IPS DF 6.9 (cell line): ENCODE measurements at regions not wholly inside any gene's neighbourhood (a gene's known extent, or its start where the extent isn't known, plus 50 kb on each side); places are given as distances from the start of the nearest gene placed in this dataset.
"Not testable (repeated sequence)": the region's sequence is repeated elsewhere in the genome, so short reads cannot be mapped to it uniquely, and the experiment has no call there.

Experiments used
- DNase-seq: peaks from one replicate; pipeline ENCODE4 v3.0.0-alpha.2; 2013; ENCODE audit warnings: low read depth, low spot score
- H3K27ac ChIP-seq: one replicate; pipeline ENCODE4 v1.5.1; 2013; ENCODE audit warnings: low read length, control low read depth
- H3K27me3 ChIP-seq: 2 replicates; pipeline ENCODE4 v1.6.1; 2013; ENCODE audit warnings: mild to moderate bottlenecking, low read length; ENCODE audit not compliant: control insufficient read depth, insufficient read depth
- H3K36me3 ChIP-seq: 2 replicates; pipeline ENCODE4 v1.6.1; 2013; ENCODE audit warnings: low read length; ENCODE audit not compliant: control insufficient read depth, insufficient read depth
- H3K4me1 ChIP-seq: 2 replicates; pipeline ENCODE4 v1.6.1; 2013; ENCODE audit warnings: low read length; ENCODE audit not compliant: control insufficient read depth, insufficient read depth
- H3K4me3 ChIP-seq: 2 replicates; pipeline ENCODE4 v1.5.1; 2013; ENCODE audit warnings: mild to moderate bottlenecking, low read length
- H3K9me3 ChIP-seq: 2 replicates; pipeline ENCODE4 v1.6.1; 2013; ENCODE audit warnings: low read length, inconsistent platforms; ENCODE audit not compliant: control insufficient read depth, insufficient read depth
- WGBS: extraction: QIAGEN DNeasy Blood & Tissue Kit; methylation state at CpG from one replicate; pipeline ENCODE4 v1.1.7; 2013; ENCODE audit warnings: mixed read lengths, missing lambda C conversion rate; ENCODE audit not compliant: insufficient read length, insufficient coverage; 5-methylcytosine and 5-hydroxymethylcytosine counted together

- H3K27ac ChIP-seq, result no peak overlapping the region
- H3K4me3 ChIP-seq, result no peak overlapping the region
- H3K27me3 ChIP-seq, result no peaks in the 10 kb centered on the region
- H3K9me3 ChIP-seq, result no peaks in the 10 kb centered on the region
- H3K36me3 ChIP-seq, result no peaks in the 10 kb centered on the region
- DNase-seq, result no peak
- WGBS, result no CpG with 5 or more reads among the region's 5 CpGs
- 0 out of 2 replicates have a peak, but pooled peaks cover 1% of the 10 kb centered on the region for H3K4me1 ChIP-seq
These were observed 218.3 kb upstream of the ZC4H2 start for GRCh38 chrX:65194547-65194946.

GRCh38 chrX:65163325-65163724, 187.1 kb upstream of the ZC4H2 start:
- not testable (repeated sequence) for H3K9me3 ChIP-seq, H3K4me1 ChIP-seq, DNase-seq, H3K27me3 ChIP-seq, H3K27ac ChIP-seq, H3K4me3 ChIP-seq, H3K36me3 ChIP-seq
- no CpG with 5 or more reads among the region's 10 CpGs for WGBS

- no peak overlapping the region for H3K27ac ChIP-seq
- DNase-seq, result no peak
- H3K27me3 ChIP-seq, result no peaks in the 10 kb centered on the region
These were observed 172.0 kb upstream of the ZC4H2 start for GRCh38 chrX:65148232-65148631.

DNA sequence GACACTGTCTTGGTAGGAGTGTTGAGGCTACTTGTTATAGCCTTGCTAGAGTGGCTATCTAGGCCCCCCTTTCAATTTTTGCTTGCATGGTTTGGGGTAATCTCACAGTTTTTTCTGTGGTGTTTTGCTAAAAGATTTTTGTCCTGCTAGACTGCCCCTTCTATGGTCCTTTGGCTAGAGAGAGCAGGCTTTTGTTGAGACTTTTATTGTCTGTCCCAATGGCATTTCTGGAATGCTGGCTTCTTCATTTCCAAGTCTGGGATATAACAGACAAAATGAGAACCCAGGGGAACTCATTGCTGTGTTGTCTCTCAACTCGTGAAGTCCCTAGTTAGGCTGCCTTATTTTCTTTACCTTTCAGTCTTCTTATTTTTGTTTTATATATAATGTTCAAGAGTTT, 160.2 kb upstream of the ZC4H2 start:
- Histone ChIP-seq H3K4me3 (no peak overlapping the region), H3K27ac (no peak overlapping the region), H3K4me1 (no peaks in the 10 kb centered on the region), H3K36me3 (no peaks in the 10 kb centered on the region), H3K9me3 (no peaks in the 10 kb centered on the region), H3K27me3 (no peaks in the 10 kb centered on the region)
- no CpG with 5 or more reads among the region's 1 CpG for WGBS
- no peak for DNase-seq

More at GRCh38 chrX:65148232-65148631, 172.0 kb upstream of the ZC4H2 start:
- Histone ChIP-seq H3K9me3 (no peaks in the 10 kb centered on the region), H3K36me3 (no peaks in the 10 kb centered on the region), H3K4me1 (no peaks in the 10 kb centered on the region), H3K4me3 (no peak overlapping the region)
- no CpG with 5 or more reads among the region's 5 CpGs for WGBS

DNA sequence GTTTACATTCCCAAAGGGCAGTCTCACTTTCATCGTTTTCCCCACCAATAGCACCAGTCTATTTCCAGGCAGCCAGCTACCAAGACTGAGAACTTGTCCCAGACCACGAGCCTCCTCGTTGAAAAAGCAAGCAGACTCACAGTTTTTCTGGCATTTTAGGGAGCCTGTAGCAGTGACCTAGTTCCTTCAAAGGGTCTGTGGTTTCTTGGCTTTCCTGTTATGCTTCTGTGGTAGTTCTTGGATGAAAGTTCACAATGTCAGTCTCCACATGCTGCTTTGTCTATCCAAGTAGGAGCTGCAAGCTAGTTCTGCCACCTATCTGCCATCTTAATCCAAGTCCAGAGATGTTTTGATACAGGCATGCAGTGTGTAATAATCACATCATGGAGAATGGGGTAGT, 151.6 kb upstream of the ZC4H2 start:
- Histone ChIP-seq H3K9me3 (no peaks in the 10 kb centered on the region), H3K4me1 (no peaks in the 10 kb centered on the region), H3K27me3 (no peaks in the 10 kb centered on the region), H3K36me3 (no peaks in the 10 kb centered on the region), H3K4me3 (no peak overlapping the region), H3K27ac (no peak overlapping the region)
- no CpG with 5 or more reads among the region's 3 CpGs for WGBS
- DNase-seq, result no peak

DNA sequence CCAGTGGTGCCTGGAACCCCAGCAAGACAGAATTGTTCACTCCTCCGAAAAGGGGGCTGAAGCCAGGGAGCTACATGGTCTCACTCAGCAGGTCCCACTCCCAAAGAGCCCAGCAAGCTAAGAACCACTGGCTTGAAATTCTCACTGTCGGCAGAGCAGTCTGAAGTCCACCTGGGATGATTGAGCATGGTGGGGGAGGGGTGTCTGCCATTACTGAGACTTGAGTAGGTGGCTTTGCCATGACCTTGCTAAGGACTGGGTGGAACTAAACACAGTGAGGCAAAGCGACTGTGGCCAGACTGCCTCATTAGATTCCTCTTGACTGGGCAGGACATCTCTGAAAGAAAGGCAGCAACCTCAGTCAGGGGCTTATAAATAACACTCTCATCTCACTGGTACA, 122.6 kb upstream of the ZC4H2 start:
- DNase-seq, result no peak
- no peaks in the 10 kb centered on the region for H3K27me3 ChIP-seq
- H3K36me3 ChIP-seq, result no peaks in the 10 kb centered on the region
- no peak overlapping the region for H3K4me3 ChIP-seq
- no CpG with 5 or more reads among the region's 3 CpGs for WGBS
- no peaks in the 10 kb centered on the region for H3K9me3 ChIP-seq
- no peaks in the 10 kb centered on the region for H3K4me1 ChIP-seq
- no peak overlapping the region for H3K27ac ChIP-seq

GRCh38 chrX:65093658-65094057, 117.4 kb upstream of the ZC4H2 start:
- H3K4me3 ChIP-seq, result no peak overlapping the region
- H3K36me3 ChIP-seq, result no peaks in the 10 kb centered on the region
- H3K27ac ChIP-seq, result no peak overlapping the region
- no peak for DNase-seq
- H3K27me3 ChIP-seq, result no peaks in the 10 kb centered on the region
- no peaks in the 10 kb centered on the region for H3K4me1 ChIP-seq
- no peaks in the 10 kb centered on the region for H3K9me3 ChIP-seq

DNA sequence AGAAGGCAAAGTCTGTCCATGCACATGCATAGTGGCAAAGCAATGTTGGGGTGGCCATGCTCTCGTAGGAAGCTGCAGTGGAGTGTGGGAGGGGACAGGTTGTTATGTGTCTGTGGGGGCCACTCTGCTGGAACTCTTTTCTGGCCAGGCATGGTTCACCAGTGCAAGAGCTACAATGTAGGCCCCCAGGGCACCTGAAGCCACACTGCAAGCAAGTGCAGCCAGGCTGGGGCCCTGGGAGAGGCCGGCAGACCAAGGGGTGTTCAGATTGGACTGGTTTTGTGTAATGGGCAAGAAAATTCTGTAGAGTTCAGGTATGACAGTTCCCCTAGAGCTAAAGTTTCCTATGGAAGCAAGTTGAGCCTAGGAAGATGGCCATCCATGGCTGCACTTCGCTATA, 97.0 kb upstream of the ZC4H2 start:
- Histone ChIP-seq H3K27ac (no peak overlapping the region), H3K9me3 (no peaks in the 10 kb centered on the region), H3K4me1 (no peaks in the 10 kb centered on the region), H3K36me3 (no peaks in the 10 kb centered on the region), H3K4me3 (no peak overlapping the region), H3K27me3 (no peaks in the 10 kb centered on the region)
- WGBS, result no CpG with 5 or more reads among the region's 3 CpGs
- DNase-seq, result no peak

- Histone ChIP-seq H3K4me1 (no peaks in the 10 kb centered on the region), H3K27ac (no peak overlapping the region), H3K4me3 (no peak overlapping the region), H3K36me3 (no peaks in the 10 kb centered on the region), H3K27me3 (no peaks in the 10 kb centered on the region), H3K9me3 (no peaks in the 10 kb centered on the region)
- no peak for DNase-seq
These were observed 96.3 kb upstream of the ZC4H2 start for GRCh38 chrX:65072590-65072989.

DNA sequence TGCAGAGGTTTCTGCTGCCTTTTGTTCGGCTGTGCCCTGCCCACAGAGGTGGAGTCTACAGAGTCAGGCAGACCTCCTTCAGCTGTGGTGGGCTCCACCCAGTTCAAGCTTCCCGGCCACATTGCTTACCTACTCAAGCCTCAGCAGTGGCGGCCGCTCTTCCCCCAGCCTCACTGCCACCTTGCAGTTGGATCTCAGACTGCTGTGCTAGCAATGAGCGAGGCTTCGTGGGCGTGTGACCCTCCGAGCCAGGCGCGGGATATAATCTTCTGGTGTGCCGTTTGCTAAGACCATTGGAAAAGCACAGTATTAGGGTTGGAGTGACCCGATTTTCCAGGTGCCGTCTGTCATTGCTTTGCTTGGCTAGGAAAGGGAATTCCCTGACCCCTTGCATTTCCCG, 82.4 kb upstream of the ZC4H2 start:
- H3K27ac ChIP-seq, H3K36me3 ChIP-seq, H3K27me3 ChIP-seq, H3K9me3 ChIP-seq, DNase-seq, H3K4me1 ChIP-seq, H3K4me3 ChIP-seq: not testable (repeated sequence)
- no CpG with 5 or more reads among the region's 14 CpGs for WGBS

DNA sequence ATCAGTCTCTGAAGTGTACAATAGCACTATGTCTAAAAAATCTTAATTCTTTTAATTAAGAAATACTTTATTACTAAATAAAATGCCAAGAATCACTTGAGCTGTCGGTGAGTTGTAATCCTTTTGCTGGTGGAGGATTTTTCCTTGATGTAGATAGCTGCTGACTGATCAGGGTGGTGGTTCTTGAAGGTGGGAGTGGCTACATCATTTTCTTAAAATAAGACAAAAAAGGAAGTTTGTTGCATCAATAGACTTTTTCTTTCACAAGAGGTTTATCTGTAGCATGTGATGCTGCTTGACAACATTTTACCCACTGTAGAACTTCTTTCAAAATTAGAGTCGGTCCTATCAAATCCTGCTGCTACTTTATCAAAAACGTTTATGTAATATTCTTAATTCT, 68.8 kb upstream of the ZC4H2 start:
- Histone ChIP-seq H3K27ac (no peak overlapping the region), H3K4me3 (no peak overlapping the region), H3K27me3 (no peaks in the 10 kb centered on the region), H3K36me3 (no peaks in the 10 kb centered on the region), H3K4me1 (no peaks in the 10 kb centered on the region), H3K9me3 (no peaks in the 10 kb centered on the region)
- DNase-seq, result no peak
- WGBS, result no CpG with 5 or more reads among the region's 3 CpGs
